Activated B cell treated with CpG ODN at 0.5 μM for 24 hours (primary cell): ENCODE measurements at regions not wholly inside any gene's neighbourhood (a gene's known extent, or its start where the extent isn't known, plus 50 kb on each side); places are given as distances from the start of the nearest gene placed in this dataset.
"Not testable (repeated sequence)": the region's sequence is repeated elsewhere in the genome, so short reads cannot be mapped to it uniquely, and the experiment has no call there.

Experiments used
- ATAC-seq: fragments of 200-7000 bp; cut with Tn5 transposase; one replicate; pipeline ENCODE4 v1.10.0; 2021; ENCODE audit warnings: low read depth, mild to moderate bottlenecking, moderate library complexity
- CTCF ChIA-PET: fragments of 350-600 bp; sonication (Branson Sonifier 250); formaldehyde crosslinking; loops from one replicate; lab custom pipeline; 2021; ENCODE audit warnings: antibody characterized with exemption; lab: Charles Lee
- POLR2A ChIA-PET: fragments of 350-600 bp; sonication (Branson Sonifier 250); formaldehyde crosslinking; loops from one replicate; lab custom pipeline; 2021; ENCODE audit warnings: antibody characterized with exemption; lab: Charles Lee
- DNase-seq: peaks from one replicate; pipeline ENCODE4 v3.0.0; 2022
- H3K27ac Mint-ChIP-seq: one replicate; pipeline ENCODE4 v1.8.0; 2020; ENCODE audit warnings: mixed read lengths
- H3K27me3 Mint-ChIP-seq: one replicate; pipeline ENCODE4 v1.8.0; 2021; ENCODE audit warnings: mixed read lengths
- H3K36me3 Mint-ChIP-seq: one replicate; pipeline ENCODE4 v1.8.0; 2021; ENCODE audit warnings: low read depth, mixed read lengths
- H3K4me1 Mint-ChIP-seq: one replicate; pipeline ENCODE4 v1.8.0; 2021; ENCODE audit warnings: mixed read lengths
- H3K4me3 Mint-ChIP-seq: one replicate; pipeline ENCODE4 v1.8.0; 2020; ENCODE audit warnings: mild to moderate bottlenecking, mixed read lengths
- H3K9me3 Mint-ChIP-seq: one replicate; pipeline ENCODE4 v1.8.0; 2020; ENCODE audit warnings: mixed read lengths
- intact Hi-C: fragments of 100-400 bp; cut with micrococcal nuclease; formaldehyde crosslinking; loops from one replicate; pipeline ENCODE4 v1.15.1; 2024
- TF ChIP-seq, protein P1 (sequence below): fragments of 200-600 bp; IDR thresholded peaks from one replicate; pipeline ENCODE4 v1.8.0; 2022; ENCODE audit warnings: antibody characterized with exemption, mild to moderate bottlenecking

DNA sequence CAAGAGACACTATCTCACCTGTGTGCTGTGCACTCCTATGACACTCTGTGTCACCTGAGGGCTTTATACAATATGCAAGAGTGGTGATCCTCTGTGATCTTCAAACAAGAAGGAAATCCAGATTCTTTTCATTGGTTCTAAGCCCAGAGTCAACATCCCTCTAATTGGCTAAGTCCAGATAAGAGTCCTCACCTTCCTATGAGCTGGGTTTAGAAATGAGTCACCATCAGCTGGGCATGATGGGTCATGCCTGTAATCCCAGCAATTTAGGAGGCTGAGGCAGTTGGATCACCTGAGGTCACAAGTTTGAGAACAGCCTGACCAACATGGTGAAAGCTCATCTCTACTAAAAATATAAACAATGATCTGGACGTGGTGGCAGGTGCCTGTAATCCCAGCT lies 144.4 kb downstream of the ZNF675 start:
- Mint-ChIP-seq H3K27ac (no peak overlapping the region), H3K27me3 (no peaks in the 10 kb centered on the region), H3K9me3 (peaks cover 7% of the 10 kb centered on the region), H3K36me3 (no peaks in the 10 kb centered on the region), H3K4me1 (no peaks in the 10 kb centered on the region), H3K4me3 (no peak overlapping the region)
- ChIA-PET POLR2A (no interaction called here), CTCF (no interaction called here)
- intact Hi-C loops = no loop called here
- TF ChIP-seq, protein P1, sequence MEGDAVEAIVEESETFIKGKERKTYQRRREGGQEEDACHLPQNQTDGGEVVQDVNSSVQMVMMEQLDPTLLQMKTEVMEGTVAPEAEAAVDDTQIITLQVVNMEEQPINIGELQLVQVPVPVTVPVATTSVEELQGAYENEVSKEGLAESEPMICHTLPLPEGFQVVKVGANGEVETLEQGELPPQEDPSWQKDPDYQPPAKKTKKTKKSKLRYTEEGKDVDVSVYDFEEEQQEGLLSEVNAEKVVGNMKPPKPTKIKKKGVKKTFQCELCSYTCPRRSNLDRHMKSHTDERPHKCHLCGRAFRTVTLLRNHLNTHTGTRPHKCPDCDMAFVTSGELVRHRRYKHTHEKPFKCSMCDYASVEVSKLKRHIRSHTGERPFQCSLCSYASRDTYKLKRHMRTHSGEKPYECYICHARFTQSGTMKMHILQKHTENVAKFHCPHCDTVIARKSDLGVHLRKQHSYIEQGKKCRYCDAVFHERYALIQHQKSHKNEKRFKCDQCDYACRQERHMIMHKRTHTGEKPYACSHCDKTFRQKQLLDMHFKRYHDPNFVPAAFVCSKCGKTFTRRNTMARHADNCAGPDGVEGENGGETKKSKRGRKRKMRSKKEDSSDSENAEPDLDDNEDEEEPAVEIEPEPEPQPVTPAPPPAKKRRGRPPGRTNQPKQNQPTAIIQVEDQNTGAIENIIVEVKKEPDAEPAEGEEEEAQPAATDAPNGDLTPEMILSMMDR = no peak
- ATAC-seq (no peak), DNase-seq (no peak)

DNA sequence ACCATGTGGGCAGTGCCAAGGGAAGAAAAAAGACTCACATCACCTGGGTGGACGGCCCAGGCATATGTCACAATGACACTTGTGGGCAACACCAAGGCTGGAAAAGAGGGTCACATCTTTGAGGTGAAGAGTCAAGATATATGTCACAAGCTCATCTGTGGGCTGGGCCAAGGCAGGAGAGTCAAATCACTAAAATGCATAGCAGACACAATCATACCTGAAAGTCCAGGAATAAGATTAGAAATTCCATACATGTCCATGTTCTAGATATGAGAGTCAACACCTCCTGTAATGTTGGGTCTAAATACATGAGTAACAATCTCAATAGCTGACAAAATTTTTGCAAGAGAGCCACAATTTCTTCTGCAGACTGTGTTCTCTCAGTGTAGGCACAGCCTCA lies 145.0 kb downstream of the ZNF675 start:
- intact Hi-C loops = no loop called here
- H3K4me3 Mint-ChIP-seq = no peak overlapping the region
- DNase-seq (no peak), ATAC-seq (no peak)
- no peaks in the 10 kb centered on the region for H3K4me1 Mint-ChIP-seq
- TF ChIP-seq, protein P1 = no peak
- peaks cover 4% of the 10 kb centered on the region for H3K9me3 Mint-ChIP-seq
- CTCF ChIA-PET = no interaction called here
- POLR2A ChIA-PET = no interaction called here
- no peaks in the 10 kb centered on the region for H3K27me3 Mint-ChIP-seq
- H3K27ac Mint-ChIP-seq = no peak overlapping the region
- no peaks in the 10 kb centered on the region for H3K36me3 Mint-ChIP-seq

DNA sequence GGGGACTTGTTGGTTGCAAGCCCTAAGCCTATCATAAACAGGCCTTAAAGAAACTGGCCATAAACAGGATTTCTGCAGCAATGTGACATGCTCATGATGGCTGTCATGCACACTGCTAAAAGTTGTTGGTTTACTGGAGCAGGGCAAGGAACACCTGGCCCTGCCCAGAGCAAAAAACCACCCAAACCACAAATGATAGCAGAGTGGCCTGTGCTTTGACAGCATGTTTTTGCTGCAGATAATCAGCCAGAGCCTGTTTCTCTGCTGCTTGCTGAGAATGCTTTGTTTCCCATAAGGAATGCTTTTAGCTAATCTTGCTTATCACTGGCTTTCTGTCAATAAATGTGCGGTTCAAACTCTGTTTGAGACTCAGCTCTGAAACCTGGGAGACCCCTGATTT lies 144.9 kb upstream of the ZNF91 start:
- H3K4me1 Mint-ChIP-seq, DNase-seq, intact Hi-C loops, H3K36me3 Mint-ChIP-seq, H3K9me3 Mint-ChIP-seq, H3K4me3 Mint-ChIP-seq, ATAC-seq, POLR2A ChIA-PET, H3K27ac Mint-ChIP-seq, CTCF ChIA-PET, H3K27me3 Mint-ChIP-seq: not testable (repeated sequence)

DNA sequence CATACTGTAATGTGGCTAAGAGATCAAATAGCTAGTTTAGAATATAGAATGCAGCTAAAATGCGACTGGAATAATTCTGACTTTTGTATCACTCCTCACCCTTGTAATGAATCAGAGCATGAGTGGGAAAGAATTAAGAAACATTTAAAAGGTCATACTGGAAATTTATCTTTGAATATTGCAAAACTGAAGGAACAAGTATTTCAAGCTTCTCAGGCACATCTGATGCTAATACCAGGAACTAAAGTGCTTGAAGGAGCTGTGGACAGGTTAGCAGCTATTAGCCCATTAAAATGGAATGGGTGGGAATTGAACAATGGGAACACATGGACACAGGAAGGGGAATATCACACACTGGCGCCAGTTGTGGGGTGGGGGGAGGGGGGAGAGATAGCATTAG lies 144.2 kb upstream of the ZNF91 start:
- Mint-ChIP-seq H3K4me3 (no peak overlapping the region), H3K36me3 (no peaks in the 10 kb centered on the region), H3K9me3 (peaks cover 8% of the 10 kb centered on the region), H3K27ac (no peak overlapping the region), H3K27me3 (no peaks in the 10 kb centered on the region), H3K4me1 (no peaks in the 10 kb centered on the region)
- ChIA-PET CTCF (no interaction called here), POLR2A (no interaction called here)
- TF ChIP-seq, protein P1 = no peak
- DNase-seq (no peak), ATAC-seq (no peak)
- intact Hi-C loops = no loop called here

DNA sequence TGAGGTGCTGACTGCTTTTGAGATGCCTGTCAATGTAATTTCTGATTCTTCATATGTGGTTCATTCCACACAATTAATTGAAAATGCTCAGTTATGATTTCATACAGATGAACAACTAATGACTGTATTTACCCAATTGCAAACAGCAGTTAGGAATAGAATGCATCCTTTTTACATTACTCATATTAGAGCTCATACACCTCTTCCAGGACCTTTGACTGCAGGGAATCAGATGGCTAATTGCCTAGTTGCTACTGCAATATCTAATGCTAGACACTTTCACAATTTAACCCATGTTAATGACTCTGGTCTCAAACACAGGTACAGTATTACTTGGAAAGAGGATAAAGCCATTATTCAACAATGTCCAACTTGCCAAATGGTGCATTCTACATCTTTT lies 141.9 kb upstream of the ZNF91 start:
- POLR2A ChIA-PET, H3K4me3 Mint-ChIP-seq, DNase-seq, H3K4me1 Mint-ChIP-seq, CTCF ChIA-PET, H3K36me3 Mint-ChIP-seq, H3K27me3 Mint-ChIP-seq, ATAC-seq, H3K27ac Mint-ChIP-seq, intact Hi-C loops: not testable (repeated sequence)
- H3K9me3 Mint-ChIP-seq = peaks cover 12% of the 10 kb centered on the region

DNA sequence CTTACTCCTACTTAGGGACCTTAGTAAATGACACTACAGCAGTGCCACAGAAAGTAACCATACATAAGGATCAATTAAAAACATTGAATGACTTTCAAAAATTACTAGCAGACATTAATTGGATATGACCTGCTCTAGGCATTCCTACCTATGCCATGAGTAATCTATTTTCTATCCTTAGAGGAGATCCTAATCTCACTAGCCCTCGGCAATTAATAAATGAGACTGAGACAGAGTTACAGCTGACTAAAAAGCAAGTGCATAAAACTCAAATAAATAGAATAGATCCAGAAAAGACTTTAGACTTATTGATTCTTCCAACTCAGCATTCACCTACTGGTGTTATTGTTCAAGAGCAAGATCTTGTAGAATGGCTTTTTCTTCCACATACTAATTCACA lies 141.1 kb upstream of the ZNF91 start:
- intact Hi-C loops, ATAC-seq, CTCF ChIA-PET, DNase-seq, H3K4me1 Mint-ChIP-seq, H3K27ac Mint-ChIP-seq, H3K27me3 Mint-ChIP-seq, H3K4me3 Mint-ChIP-seq, H3K36me3 Mint-ChIP-seq, POLR2A ChIA-PET: not testable (repeated sequence)
- peaks cover 12% of the 10 kb centered on the region for H3K9me3 Mint-ChIP-seq

DNA sequence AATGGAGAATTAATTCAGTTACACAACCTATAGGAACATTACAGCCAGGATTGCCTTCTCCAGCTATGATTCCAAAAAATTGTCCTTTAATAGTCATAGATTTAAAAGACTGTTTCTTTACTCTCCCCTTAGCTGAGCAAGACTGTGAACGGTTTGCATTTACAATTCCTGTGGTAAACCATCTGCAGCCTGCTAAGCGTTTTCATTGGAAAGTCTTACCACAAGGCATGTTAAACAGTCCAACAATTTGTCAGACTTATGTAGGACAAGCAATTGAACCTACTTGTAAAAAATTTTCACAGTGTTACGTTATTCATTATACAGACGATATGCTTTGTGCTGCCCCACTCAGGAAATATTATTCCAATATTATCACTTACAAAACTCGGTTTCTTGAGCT lies 140.6 kb upstream of the ZNF91 start:
- H3K36me3 Mint-ChIP-seq, ATAC-seq, H3K4me1 Mint-ChIP-seq, H3K27ac Mint-ChIP-seq, H3K27me3 Mint-ChIP-seq, DNase-seq, POLR2A ChIA-PET, intact Hi-C loops, CTCF ChIA-PET, H3K4me3 Mint-ChIP-seq: not testable (repeated sequence)
- peaks cover 12% of the 10 kb centered on the region for H3K9me3 Mint-ChIP-seq

DNA sequence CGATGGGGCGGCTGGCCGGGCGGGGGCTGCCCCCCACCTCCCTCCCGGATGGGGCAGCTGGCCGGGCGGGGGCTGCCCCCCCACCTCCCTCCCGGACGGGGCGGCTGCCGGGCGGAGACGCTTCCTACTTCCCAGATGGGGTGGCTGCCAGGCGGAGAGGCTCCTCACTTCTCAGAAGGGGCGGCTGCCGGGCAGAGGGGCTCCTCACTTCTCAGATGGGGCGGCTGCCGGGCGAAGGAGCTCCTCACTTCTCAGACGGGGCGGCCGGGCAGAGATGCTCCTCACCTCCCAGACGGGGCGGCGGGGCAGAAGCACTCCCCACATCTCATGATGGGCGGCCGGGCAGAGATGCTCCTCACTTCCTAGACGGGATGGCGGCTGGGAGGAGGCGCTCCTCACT lies 138.2 kb upstream of the ZNF91 start:
- ATAC-seq, CTCF ChIA-PET, H3K4me1 Mint-ChIP-seq, POLR2A ChIA-PET, H3K27ac Mint-ChIP-seq, H3K4me3 Mint-ChIP-seq, H3K36me3 Mint-ChIP-seq, H3K27me3 Mint-ChIP-seq, DNase-seq, intact Hi-C loops: not testable (repeated sequence)
- H3K9me3 Mint-ChIP-seq = peaks cover 12% of the 10 kb centered on the region
